Esophagus muscularis mucosa (tissue), 4 donors: ENCODE measurements at regions not wholly inside any gene's neighbourhood (a gene's known extent, or its start where the extent isn't known, plus 50 kb on each side); places are given as distances from the start of the nearest gene placed in this dataset.

Experiments
- DNase-seq: peaks from one replicate; pipeline ENCODE4 v3.0.0-alpha.2; 2017; ENCODE audit errors: extremely low spot score
- H3K27ac ChIP-seq, 4 donors: fragments of 200-600 bp; sonication (generic); replicated peaks in 1 of 4; 1 replicate in 3 of 4; 2 replicates in 1 of 4; pipeline ENCODE4 v1.5.1; 2016 to 2019; ENCODE audit warnings: mild to moderate bottlenecking in 1 of 4
- H3K27me3 ChIP-seq, 4 donors: fragments of 200-600 bp; sonication (generic); one replicate each; pipeline versions ENCODE4 v1.5.1 to v1.6.0; 2016 to 2019
- H3K36me3 ChIP-seq, 4 donors: fragments of 200-600 bp; sonication (generic); one replicate each; pipeline ENCODE4 v1.5.1; 2016 to 2019
- H3K4me1 ChIP-seq, 4 donors: fragments of 200-600 bp; sonication (generic); one replicate each; pipeline ENCODE4 v1.5.1; 2016 to 2019
- H3K4me3 ChIP-seq, 4 donors: fragments of 200-600 bp; sonication (generic); 1 replicate in 2 of 4; 2 replicates in 2 of 4; pipeline ENCODE4 v1.5.1; 2016 to 2019; ENCODE audit warnings: mild to moderate bottlenecking in 4 of 4, moderate library complexity in 1 of 4
- H3K9me3 ChIP-seq, 4 donors: fragments of 200-600 bp; sonication (generic); 1 replicate in 3 of 4; 2 replicates in 1 of 4; pipeline ENCODE4 v1.5.1; 2016 to 2019
- EP300 ChIP-seq: sonication (generic); formaldehyde crosslinking; IDR thresholded peaks from one replicate; pipeline ENCODE4 v1.6.1; 2017; ENCODE audit warnings: antibody characterized with exemption
- POLR2A ChIP-seq: fragments of 450-650 bp; IDR thresholded peaks from one replicate; pipeline ENCODE4 v1.6.1; 2017; ENCODE audit warnings: antibody characterized with exemption, moderate library complexity, mild to moderate bottlenecking, low read depth
- POLR2AphosphoS5 ChIP-seq, 2 donors: sonication (generic); formaldehyde crosslinking; IDR thresholded peaks; one replicate each; pipeline ENCODE4 v1.6.1; 2017; ENCODE audit warnings: antibody characterized with exemption in 2 of 2
- WGBS: methylation state at CpG from one replicate; pipeline ENCODE4 v1.1.5; 2018; 5-methylcytosine and 5-hydroxymethylcytosine counted together
- intact Hi-C: fragments of 100-400 bp; cut with DNase I; formaldehyde crosslinking; loops from one replicate; pipeline ENCODE4 v1.15.1; 2023
- TF ChIP-seq, protein P1 (sequence below), 3 experiments: fragments of 200-600 bp in 2 of 3; fragments of 450-650 bp in 1 of 3; sonication (generic) in 2 of 3; IDR thresholded peaks; one replicate each; pipeline ENCODE4 v1.5.1; 2017 to 2019; ENCODE audit warnings: antibody characterized with exemption in 3 of 3, mild to moderate bottlenecking in 2 of 3, moderate library complexity in 1 of 3

DNA sequence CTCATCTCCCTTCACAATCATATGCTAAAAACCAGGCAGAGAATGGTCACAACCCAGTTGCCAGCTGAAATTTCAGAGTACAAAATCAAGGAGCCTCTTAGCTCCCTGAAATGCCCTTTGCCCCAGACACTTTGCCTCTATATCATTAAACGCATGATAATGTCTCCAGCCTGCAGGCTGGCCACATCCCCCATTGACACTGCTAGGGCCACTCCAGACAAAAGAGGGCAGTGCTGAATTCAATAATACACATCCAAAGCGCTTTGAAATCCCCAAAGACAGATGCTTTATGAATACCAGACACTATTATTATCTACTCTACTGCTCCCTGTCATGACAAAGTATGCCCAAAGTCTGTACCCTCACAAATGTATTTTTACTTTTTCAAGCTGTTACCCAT is 348.3 kb upstream of the POU3F2 start:
- Histone ChIP-seq H3K27ac (no peak overlapping the region), H3K36me3 (no peaks in the 10 kb centered on the region), H3K27me3 (no peaks in the 10 kb centered on the region), H3K4me3 (no peak overlapping the region), H3K9me3 (no peaks in the 10 kb centered on the region), H3K4me1 (no peaks in the 10 kb centered on the region)
- TF ChIP-seq POLR2AphosphoS5 (IDR thresholded peaks at IDR 0.05) (no peak), EP300 (no peak), POLR2A (no peak)
- TF ChIP-seq, protein P1, sequence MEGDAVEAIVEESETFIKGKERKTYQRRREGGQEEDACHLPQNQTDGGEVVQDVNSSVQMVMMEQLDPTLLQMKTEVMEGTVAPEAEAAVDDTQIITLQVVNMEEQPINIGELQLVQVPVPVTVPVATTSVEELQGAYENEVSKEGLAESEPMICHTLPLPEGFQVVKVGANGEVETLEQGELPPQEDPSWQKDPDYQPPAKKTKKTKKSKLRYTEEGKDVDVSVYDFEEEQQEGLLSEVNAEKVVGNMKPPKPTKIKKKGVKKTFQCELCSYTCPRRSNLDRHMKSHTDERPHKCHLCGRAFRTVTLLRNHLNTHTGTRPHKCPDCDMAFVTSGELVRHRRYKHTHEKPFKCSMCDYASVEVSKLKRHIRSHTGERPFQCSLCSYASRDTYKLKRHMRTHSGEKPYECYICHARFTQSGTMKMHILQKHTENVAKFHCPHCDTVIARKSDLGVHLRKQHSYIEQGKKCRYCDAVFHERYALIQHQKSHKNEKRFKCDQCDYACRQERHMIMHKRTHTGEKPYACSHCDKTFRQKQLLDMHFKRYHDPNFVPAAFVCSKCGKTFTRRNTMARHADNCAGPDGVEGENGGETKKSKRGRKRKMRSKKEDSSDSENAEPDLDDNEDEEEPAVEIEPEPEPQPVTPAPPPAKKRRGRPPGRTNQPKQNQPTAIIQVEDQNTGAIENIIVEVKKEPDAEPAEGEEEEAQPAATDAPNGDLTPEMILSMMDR (IDR thresholded peaks at IDR 0.05), result no peak
- WGBS, result 64% methylated on average over 2 of the region's 2 CpGs
- intact Hi-C loops, result no loop called here
- DNase-seq, result no peak

DNA sequence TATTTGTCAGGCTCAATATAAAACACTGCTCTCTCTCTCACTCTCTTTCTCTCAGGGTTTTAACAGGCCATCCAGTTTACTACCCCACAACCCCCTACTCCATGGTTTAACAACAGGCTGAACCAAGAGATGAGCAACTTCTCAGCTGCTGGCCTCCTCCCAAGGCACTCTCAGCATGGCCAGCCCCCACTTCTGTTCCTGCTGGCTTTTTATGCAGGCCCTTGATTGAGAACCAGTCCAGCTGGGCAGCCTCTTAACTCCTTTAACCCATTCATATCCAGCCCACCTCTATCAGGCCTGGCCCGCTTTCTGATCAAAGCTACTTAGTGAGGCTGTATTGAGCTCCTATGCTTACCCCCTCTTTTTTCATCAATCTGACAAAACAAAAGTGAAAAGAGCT is 346.8 kb upstream of the POU3F2 start:
- Histone ChIP-seq H3K9me3 (no peaks in the 10 kb centered on the region), H3K27ac (no peak overlapping the region), H3K36me3 (no peaks in the 10 kb centered on the region), H3K4me3 (no peak overlapping the region), H3K27me3 (no peaks in the 10 kb centered on the region), H3K4me1 (no peaks in the 10 kb centered on the region)
- DNase-seq, result no peak
- intact Hi-C loops, result no loop called here
- WGBS, result 0% methylated on average over 1 of the region's 1 CpG
- TF ChIP-seq EP300, result no peak
- no peak for TF ChIP-seq POLR2AphosphoS5 (IDR thresholded peaks at IDR 0.05)
- TF ChIP-seq, protein P1 (IDR thresholded peaks at IDR 0.05), result no peak
- no peak for TF ChIP-seq POLR2A

DNA sequence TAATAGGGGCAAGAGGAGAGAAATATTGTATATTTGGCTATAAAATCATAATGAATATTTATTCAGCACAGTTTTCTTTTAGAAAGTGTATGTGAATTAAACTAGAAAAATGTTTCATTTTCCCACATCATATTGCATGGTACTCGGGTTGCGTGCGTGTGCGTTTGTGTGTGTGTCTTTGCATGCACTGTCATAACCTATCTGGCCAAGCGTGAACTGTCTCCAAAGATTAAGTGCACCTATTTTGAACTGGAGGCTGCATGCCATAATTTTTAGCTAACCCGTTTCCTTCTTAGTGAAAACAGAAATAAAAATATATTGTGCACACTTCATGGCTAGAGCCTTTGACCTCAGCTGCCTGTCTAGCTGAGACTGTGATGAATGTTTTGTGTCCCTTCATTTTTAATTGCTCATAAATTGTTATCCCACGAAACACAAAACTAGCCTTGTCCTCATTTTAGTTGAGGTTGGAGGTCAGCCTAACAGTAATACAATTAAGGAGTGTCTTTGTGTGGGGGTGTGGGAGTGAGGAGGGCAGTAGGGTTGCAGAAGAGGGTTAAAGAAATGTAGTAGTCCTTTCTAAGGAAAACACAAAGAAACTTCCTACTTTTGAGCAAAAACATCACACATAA is 336.1 kb upstream of the POU3F2 start:
- Histone ChIP-seq H3K9me3 (no peaks in the 10 kb centered on the region), H3K27ac (no peak overlapping the region), H3K36me3 (no peaks in the 10 kb centered on the region), H3K4me3 (no peak overlapping the region), H3K4me1 (no peaks in the 10 kb centered on the region), H3K27me3 (no peaks in the 10 kb centered on the region)
- intact Hi-C loops, result no loop called here
- WGBS, result 56% methylated on average over 7 of the region's 7 CpGs
- no peak for TF ChIP-seq POLR2AphosphoS5 (IDR thresholded peaks at IDR 0.05)
- TF ChIP-seq EP300, result no peak
- TF ChIP-seq, protein P1 (IDR thresholded peaks at IDR 0.05), result no peak
- no peak for TF ChIP-seq POLR2A
- no peak for DNase-seq

DNA sequence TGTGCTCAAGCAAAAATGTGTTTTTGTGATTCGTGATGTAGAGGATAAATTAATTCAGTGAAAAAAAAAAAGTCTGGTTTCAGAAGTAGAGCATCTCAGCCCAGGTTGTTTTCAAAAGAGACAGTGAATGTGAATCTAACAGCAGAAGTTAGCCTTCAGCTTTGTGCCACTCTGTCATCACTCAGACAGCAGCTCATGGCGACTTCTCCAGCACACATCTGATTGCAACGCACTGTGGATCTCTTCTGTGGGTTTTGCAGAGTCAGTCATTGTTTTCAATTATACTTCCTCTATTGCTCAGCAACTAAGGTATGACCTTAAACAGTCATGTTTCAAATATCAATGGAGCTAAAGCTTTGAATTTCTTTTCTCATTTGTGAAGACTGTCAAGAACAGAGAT is 335.5 kb upstream of the POU3F2 start:
- no peak overlapping the region for H3K4me3 ChIP-seq
- no peaks in the 10 kb centered on the region for H3K4me1 ChIP-seq
- H3K36me3 ChIP-seq, result no peaks in the 10 kb centered on the region
- H3K27me3 ChIP-seq, result no peaks in the 10 kb centered on the region
- TF ChIP-seq, protein P1 (IDR thresholded peaks at IDR 0.05), result no peak
- TF ChIP-seq EP300 (no peak), POLR2AphosphoS5 (IDR thresholded peaks at IDR 0.05) (no peak), POLR2A (no peak)
- DNase-seq, result no peak
- H3K27ac ChIP-seq, result no peak overlapping the region
- WGBS, result 13% methylated on average over 3 of the region's 3 CpGs
- intact Hi-C loops, result no loop called here
- no peaks in the 10 kb centered on the region for H3K9me3 ChIP-seq
